ENCODE measurements at regions not wholly inside any gene's neighbourhood (a gene's known extent, or its start where the extent isn't known, plus 50 kb on each side); places are given as distances from the start of the nearest gene placed in this dataset.

DNA sequence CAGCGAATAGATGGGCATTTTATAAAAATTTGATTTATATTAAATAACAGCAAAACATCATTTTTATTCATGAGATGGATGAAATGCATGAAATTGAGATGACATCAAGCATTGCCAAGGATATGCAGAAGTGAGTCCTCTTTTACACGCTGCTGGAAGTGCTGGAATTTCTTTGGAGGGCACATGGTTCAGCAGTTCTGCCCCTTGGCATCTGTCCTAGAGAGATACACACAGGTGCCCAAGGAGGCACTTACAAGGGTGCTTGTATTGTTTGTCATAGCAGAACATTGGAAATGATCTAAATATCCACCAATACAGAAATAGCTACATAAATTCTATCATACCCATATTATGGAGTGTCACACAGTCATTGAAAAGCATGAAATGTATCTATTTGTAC lies 441.1 kb upstream of the TMPO start:
- no peak overlapping the region for H3K4me3 ChIP-seq (ENCODE audit: low read length)
- TF ChIP-seq, protein P1, sequence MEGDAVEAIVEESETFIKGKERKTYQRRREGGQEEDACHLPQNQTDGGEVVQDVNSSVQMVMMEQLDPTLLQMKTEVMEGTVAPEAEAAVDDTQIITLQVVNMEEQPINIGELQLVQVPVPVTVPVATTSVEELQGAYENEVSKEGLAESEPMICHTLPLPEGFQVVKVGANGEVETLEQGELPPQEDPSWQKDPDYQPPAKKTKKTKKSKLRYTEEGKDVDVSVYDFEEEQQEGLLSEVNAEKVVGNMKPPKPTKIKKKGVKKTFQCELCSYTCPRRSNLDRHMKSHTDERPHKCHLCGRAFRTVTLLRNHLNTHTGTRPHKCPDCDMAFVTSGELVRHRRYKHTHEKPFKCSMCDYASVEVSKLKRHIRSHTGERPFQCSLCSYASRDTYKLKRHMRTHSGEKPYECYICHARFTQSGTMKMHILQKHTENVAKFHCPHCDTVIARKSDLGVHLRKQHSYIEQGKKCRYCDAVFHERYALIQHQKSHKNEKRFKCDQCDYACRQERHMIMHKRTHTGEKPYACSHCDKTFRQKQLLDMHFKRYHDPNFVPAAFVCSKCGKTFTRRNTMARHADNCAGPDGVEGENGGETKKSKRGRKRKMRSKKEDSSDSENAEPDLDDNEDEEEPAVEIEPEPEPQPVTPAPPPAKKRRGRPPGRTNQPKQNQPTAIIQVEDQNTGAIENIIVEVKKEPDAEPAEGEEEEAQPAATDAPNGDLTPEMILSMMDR (conservative IDR thresholded peaks at IDR 0.05; ENCODE audit: low read length) = no peak
- no peak for DNase-seq (ENCODE audit: low read depth)

DNA sequence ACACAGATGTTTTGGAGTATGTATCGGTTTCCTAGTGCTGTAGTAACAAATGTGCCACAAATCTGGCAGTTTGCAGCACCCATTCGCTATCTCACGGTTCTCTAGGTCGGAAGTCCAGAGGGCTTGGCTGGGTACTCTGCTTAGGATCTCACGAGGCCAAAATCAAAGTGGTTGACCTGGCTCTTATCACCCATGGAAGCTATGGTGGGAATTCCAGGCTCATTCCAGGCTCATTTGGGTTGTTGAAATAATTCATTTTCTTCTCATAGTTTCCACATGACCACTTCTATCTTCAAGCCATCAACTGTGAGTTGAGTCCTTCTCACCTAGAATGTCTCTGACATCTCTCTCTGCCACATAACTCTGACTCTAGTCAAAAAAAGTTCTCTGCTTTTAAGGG lies 431.0 kb upstream of the TMPO start:
- no peak for DNase-seq (ENCODE audit: low read depth)
- H3K4me3 ChIP-seq (ENCODE audit: low read length) = no peak overlapping the region
- TF ChIP-seq, protein P1 (conservative IDR thresholded peaks at IDR 0.05; ENCODE audit: low read length) = no peak

DNA sequence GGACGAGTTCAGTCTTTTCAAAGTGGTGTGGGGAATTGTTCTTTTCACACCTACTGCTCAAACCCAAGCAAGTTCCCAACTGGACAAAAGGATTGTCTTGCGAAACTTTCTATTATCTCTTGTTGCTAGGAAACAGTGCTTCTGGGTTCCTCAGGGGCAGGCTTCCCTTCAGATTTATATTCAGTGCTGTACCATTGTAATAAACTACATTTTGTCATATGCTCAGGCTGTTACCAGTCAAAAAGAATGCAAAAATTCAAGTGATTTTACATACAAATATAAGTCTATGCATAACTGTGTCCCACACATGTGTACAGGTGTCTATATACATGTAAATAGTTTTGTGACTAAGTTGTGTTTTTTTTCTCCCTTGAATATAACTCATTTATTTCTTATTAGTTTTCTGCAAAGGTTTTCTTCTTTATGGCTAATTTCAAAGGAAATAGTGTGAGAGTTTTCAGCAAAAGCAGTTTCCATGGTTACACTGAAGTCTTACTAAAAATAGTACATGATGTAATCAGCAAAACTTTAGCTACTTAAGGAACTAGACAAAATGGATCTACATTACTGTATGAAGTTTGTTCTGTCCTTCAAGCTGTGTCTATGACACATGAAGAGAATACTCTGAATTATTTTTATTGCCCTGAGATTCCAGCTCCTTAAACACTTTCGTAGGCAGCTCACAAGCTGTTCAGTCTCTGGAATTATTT lies 430.2 kb upstream of the TMPO start:
- H3K4me3 ChIP-seq (ENCODE audit: low read length) = no peak overlapping the region
- DNase-seq (ENCODE audit: low read depth) = no peak
- TF ChIP-seq, protein P1 (conservative IDR thresholded peaks at IDR 0.05; ENCODE audit: low read length) = no peak

DNA sequence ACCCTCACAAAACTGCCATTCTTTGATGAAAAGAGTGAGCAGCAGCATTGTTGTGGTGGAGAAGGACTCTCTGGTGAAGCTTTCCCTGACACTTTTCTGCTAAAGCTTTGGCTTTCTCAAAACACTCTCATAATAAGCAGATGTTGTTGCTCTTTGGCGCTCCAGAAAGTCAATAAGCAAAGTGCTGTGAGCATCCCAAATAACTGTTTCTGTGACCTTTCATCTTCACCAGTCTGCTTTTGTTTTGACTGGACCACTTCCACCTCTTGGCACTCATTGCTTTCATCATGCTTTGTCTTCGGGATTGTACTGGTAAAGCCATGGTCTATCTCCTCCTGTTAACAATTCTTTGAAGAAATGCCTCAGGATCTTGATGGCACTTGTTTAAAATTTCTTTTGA lies 424.7 kb upstream of the TMPO start:
- no peak overlapping the region for H3K4me3 ChIP-seq (ENCODE audit: low read length)
- no peak for DNase-seq (ENCODE audit: low read depth)
- TF ChIP-seq, protein P1 (conservative IDR thresholded peaks at IDR 0.05; ENCODE audit: low read length) = no peak

DNA sequence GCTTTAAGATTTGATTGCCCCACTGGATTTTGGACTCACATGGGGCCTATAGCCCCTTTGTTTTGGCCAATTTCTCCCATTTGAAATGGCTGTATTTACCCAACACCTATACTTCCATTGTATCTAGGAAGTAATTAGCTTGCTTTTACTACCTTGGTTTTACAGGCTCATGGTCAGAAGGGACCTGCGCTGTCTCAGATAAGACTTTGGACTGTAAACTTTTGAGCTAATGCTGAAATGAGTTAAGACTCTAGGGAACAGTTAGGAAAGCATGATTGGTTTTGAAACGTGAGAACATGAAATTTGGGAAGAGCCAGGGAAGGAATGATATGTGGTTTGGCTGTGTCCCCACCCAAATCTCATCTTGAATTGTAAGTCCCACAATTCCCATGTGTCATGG lies 419.0 kb upstream of the TMPO start:
- H3K4me3 ChIP-seq (ENCODE audit: low read length) = no peak overlapping the region
- TF ChIP-seq, protein P1 (conservative IDR thresholded peaks at IDR 0.05; ENCODE audit: low read length) = no peak
- no peak for DNase-seq (ENCODE audit: low read depth)

DNA sequence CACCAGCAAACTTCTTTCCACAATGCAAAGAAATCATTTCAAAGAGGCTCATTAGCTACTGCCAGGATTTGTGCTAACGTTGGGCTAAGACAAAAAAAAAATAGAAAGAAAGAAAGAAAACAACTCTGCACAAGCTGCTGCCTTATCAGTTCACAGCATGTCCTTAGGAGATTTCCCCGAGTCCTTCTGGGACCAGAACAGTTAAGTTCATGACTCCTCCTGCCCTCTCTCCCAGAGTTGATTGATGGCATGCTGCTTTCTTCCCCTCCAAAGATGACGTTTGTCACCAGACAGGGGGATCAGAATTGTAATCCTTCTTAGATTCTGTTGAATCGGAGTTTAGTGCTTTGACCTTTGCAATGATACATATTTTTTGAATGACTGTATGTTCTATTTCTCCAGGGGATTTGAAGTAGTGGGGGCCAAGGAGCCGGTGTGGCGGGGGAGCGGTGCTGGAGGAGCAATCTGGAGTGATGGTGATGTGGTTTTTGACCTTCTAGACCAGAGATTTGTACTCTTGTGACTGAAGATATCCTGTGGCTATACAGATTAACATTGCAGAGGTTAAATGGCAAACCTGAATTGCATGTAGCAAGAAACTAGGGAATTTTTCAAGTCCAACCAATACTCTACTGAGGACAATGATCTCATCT lies 409.2 kb upstream of the TMPO start:
- DNase-seq (ENCODE audit: low read depth) = no peak
- TF ChIP-seq, protein P1 (conservative IDR thresholded peaks at IDR 0.05; ENCODE audit: low read length) = no peak
- H3K4me3 ChIP-seq (ENCODE audit: low read length) = no peak overlapping the region

DNA sequence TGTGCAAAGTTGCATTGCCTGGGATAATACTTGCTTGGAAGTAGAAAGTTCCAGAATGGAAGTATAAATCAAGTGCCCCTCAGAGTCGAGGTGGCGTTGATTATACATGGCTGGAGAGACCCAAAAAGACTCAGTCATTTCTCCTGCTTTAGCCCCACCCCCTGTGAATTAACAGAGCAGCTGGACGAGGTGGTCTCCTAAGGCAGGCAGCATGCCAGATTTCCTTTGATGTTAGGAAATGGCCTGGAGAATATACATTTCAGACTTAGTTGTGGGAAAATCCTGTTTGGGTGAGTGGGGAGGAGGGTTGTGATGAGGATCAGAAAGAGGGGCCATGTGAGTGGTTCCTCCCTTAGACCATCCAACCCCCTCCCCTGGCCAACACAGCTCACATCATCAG lies 406.1 kb upstream of the TMPO start:
- no peak overlapping the region for H3K4me3 ChIP-seq (ENCODE audit: low read length)
- DNase-seq (ENCODE audit: low read depth) = no peak
- TF ChIP-seq, protein P1 (conservative IDR thresholded peaks at IDR 0.05; ENCODE audit: low read length) = no peak

Measured in AG10803 (cell line).